HG03565 (cell line): ENCODE measurements at regions not wholly inside any gene's neighbourhood (a gene's known extent, or its start where the extent isn't known, plus 50 kb on each side); places are given as distances from the start of the nearest gene placed in this dataset.
"Not testable (repeated sequence)": the region's sequence is repeated elsewhere in the genome, so short reads cannot be mapped to it uniquely, and the experiment has no call there.

ENCODE experiments used
- ATAC-seq: cut with Tn5 transposase; IDR thresholded peaks from one replicate; pipeline ENCODE4 v1.9.1; 2021; ENCODE audit warnings: mild to moderate bottlenecking, moderate library complexity; ENCODE audit not compliant: unreplicated experiment

- ATAC-seq, result no peak
These were observed 379.0 kb upstream of the GRAMD2B start for GRCh38 chr5:126044111-126044668.

- ATAC-seq, result no peak
These were observed 378.2 kb upstream of the GRAMD2B start for GRCh38 chr5:126044931-126045565.

DNA sequence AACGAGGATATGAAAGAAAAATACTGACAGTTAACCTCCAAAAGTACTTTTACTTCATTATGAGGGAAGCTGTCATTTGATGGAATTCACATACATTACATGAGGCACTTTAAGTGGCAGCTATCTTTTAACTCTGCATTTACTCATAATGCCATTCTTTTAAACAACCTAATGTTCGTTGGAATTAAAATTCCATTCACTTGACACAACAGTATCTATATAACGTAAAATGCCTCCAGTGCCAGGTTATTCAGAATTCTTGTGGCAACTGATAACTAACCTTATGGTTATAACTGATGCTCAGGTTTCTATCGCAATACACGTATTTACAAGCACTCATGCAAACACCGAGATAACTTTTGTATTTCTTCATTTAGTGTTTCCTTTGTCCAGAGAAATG is 376.9 kb upstream of the GRAMD2B start:
- ATAC-seq, result no peak

GRCh38 chr5:126046846-126047571 is 376.2 kb upstream of the GRAMD2B start:
- ATAC-seq, result no peak

DNA sequence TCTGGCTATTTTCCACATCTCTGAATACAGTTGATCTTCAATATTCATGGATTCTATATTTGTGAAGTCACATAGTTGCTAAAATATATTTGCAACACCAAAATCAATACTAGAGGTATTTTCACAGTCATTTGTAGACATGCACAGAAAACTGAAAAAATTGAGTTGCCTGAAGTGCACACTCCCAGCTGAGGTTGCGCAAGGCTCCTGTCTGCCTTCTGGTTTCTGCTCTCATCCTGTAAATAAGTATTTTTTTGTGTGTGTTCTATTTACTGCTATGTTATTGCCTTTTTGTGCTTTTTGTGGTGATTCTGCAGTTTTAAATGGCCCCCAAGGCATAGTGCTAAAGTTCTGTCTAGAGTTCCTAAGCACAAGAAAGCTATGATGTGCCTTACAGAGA is 371.1 kb upstream of the GRAMD2B start:
- ATAC-seq, result no peak

- no peak for ATAC-seq
These were observed 370.4 kb upstream of the GRAMD2B start for GRCh38 chr5:126052791-126053190.

GRCh38 chr5:126053630-126054029 is 369.6 kb upstream of the GRAMD2B start:
- no peak for ATAC-seq

- ATAC-seq, result no peak
These were observed 368.4 kb upstream of the GRAMD2B start for GRCh38 chr5:126054577-126055347.

DNA sequence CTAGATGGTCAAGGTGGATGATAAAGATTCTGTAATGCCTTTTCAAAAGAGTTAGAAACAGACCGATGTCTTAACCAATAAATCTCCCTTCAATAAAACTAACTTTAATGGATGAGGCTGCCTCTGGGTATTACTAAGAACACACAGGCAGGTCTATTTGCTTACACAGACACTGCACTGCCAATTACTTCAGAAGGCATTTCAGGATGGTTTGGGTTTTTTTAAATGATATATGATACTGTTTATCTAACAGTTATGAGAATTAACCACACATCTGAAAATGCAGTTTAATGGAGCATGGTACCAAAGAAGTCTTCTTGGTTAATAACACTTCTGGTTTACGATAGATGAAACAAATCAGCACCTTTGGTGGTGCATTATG is 367.9 kb upstream of the GRAMD2B start:
- no peak for ATAC-seq

DNA sequence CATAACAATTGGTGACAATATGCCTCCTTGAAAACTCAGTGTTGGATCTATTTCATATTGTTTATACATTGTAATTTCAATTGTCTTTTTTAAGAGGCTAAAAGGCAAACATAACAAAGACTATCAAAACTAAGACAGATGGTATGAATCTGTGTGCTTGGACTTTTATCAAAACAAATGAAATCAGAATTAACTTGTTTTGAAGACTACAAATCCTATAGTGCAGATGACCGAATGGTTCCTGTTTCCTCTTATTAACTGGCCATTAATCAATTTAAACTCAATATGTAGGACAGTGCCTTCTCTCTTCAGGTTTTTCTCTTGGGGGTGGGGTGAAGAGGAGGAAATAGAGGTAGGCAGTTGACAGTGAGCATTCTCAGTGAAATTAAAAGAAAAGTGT is 366.9 kb upstream of the GRAMD2B start:
- ATAC-seq, result no peak

- no peak for ATAC-seq
These were observed 366.2 kb upstream of the GRAMD2B start for GRCh38 chr5:126056851-126057622.

GRCh38 chr5:126058392-126058791 is 364.8 kb upstream of the GRAMD2B start:
- not testable (repeated sequence) for ATAC-seq

GRCh38 chr5:126062398-126063221 is 360.6 kb upstream of the GRAMD2B start:
- ATAC-seq, result no peak

- ATAC-seq, result no peak
These were observed 358.1 kb upstream of the GRAMD2B start for GRCh38 chr5:126065061-126065460.

DNA sequence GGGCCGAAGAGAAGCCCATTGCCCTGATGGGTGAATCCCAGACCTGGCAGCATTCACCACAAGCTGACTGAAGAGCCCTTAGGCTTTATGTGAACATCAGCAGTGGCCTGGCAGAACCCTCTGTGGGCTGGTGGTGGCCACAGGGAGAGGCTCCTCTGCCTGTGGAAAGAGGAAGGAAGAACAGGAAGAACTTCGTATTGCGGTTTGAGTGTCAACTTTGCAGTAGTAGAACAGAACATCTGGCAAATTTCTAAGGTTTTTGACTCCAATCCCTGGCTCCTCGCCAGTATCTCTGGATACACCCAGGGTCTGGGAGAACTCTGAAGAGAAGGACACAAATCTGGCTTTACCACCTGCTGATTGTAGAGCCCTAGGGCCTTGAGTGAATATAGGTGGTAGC is 356.4 kb upstream of the GRAMD2B start:
- no peak for ATAC-seq

GRCh38 chr5:126067404-126067803 is 355.8 kb upstream of the GRAMD2B start:
- no peak for ATAC-seq

DNA sequence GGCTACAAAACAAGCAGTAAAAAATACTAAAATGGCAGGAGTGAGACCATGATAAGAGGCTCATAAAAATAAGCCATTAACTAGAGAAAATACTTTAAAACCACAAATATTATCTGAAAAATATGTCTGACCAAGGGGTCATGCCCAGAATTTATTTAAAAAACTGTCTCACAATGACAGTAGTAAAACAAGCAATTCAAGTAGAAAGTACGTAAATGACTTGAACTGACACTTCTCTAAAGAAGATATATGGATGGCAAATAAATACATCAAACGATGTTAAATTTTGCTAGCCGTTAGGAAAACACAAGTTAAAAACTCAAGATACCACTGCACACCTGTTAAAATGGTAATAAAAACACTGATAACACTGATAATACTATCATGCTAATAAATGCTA is 353.9 kb upstream of the GRAMD2B start:
- no peak for ATAC-seq

DNA sequence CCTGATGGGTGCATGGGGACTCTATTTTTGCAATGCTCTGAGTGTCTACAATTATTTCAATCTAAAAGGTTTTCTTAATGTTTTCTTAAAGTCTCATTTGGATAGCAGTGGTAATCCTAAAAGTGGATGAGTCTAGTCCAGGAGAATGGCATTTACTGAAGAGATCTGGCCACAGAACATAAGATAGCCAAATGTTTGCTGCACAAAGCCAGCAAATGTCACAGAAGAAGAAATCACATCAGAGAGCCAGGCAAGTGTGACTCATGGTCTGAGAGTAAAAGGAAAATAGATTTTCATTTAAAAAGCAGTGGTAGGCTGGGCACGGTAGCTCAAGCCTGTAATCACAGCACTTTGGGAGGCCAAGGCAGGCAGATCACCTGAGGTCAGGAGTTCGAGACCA is 352.7 kb upstream of the GRAMD2B start:
- ATAC-seq, result no peak

DNA sequence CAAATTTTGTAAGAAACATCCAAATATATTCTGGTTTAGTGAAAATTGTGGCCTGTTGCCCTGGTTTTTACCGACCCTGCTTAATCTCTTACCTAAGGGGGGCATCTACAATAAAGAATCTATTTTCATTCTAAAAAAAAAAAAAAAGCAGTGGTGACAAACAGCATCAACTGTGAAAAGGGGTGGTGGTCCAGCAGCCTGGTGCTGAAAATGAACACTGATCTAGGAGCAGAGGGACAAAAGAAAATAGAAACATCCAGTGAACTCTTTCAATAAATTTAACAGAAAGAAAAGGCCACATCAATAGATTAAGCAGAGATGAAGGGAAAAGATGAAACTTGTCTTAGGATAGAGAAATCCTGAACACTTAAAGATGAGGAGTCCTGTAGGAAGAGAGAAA is 348.7 kb upstream of the GRAMD2B start:
- ATAC-seq, result no peak

DNA sequence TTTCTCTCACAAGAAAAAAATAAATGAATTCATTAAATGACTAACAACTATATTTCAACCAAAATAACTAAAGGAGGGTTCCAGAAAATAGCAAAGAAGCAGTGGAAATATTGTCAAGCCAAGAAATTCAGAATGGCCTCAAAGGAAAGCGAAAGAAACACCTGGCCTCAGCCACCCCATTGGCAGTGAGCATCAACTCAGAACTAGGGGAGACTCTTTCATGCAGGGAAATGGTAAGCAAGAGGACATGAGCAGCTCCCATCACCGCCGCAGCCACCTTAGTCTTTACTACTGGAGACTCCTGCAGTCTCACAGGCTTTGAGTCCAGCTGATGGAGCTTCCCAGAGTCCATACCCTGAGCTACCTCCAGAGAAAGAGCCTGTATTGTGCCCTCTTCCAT is 343.9 kb upstream of the GRAMD2B start:
- no peak for ATAC-seq
